ENCODE measurements at regions not wholly inside any gene's neighbourhood (a gene's known extent, or its start where the extent isn't known, plus 50 kb on each side); places are given as distances from the start of the nearest gene placed in this dataset.

DNA sequence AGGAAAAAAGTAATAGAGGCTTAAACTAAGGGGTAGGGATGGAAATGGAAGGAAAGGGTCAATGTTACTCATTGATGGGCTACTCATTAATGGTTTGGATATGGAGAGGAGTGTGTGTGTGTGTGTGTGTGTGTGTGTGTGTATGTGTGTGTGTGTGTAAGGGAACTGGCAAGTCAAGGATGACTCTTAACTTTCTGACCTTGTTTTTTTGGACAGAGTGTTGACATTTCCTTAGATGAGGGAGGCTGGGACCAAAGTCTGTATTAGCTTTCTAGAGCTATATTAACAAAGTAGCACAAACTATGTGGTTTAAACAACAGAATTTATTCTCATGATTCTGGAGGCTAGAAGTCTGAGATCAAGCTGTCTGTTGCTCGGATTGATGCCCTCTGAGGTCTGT is 202.7 kb downstream of the GBA3 start:
- Mint-ChIP-seq H3K9me3 (peaks cover 10% of the 10 kb centered on the region), H3K36me3 (no peaks in the 10 kb centered on the region), H3K27ac (no peak overlapping the region), H3K4me3 (no peak overlapping the region), H3K4me1 (no peaks in the 10 kb centered on the region), H3K27me3 (ENCODE audit: low read depth) (peaks cover 19% of the 10 kb centered on the region)
- DNase-seq (ENCODE audit: low spot score in 2 of 2, unreplicated experiment in 2 of 2): no peak
- TF ChIP-seq, protein P1, sequence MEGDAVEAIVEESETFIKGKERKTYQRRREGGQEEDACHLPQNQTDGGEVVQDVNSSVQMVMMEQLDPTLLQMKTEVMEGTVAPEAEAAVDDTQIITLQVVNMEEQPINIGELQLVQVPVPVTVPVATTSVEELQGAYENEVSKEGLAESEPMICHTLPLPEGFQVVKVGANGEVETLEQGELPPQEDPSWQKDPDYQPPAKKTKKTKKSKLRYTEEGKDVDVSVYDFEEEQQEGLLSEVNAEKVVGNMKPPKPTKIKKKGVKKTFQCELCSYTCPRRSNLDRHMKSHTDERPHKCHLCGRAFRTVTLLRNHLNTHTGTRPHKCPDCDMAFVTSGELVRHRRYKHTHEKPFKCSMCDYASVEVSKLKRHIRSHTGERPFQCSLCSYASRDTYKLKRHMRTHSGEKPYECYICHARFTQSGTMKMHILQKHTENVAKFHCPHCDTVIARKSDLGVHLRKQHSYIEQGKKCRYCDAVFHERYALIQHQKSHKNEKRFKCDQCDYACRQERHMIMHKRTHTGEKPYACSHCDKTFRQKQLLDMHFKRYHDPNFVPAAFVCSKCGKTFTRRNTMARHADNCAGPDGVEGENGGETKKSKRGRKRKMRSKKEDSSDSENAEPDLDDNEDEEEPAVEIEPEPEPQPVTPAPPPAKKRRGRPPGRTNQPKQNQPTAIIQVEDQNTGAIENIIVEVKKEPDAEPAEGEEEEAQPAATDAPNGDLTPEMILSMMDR (IDR thresholded peaks at IDR 0.05; ENCODE audit: unreplicated experiment): no peak

DNA sequence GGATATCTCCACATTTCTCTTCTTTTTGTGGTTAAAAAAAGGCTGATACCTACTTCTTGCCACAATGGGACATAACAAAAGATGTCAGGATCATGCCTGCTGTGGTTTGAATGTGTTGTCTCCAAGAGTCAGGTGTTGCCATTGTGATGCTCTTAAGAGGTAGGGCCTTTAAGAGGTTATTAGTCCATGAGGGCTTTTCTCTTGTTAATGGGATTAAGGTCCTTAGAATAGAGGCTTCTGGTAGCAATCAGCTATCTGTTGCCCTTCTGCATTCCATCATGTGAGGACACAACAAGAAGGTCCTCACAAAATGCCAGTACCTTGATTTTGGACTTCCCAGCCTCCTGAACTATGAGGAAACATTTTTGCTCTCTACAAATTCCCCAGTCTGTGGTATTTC is 191.4 kb downstream of the GBA3 start:
- Mint-ChIP-seq H3K27me3 (ENCODE audit: low read depth) (peaks cover 2% of the 10 kb centered on the region), H3K27ac (no peak overlapping the region), H3K36me3 (no peaks in the 10 kb centered on the region), H3K4me3 (no peak overlapping the region), H3K9me3 (peaks cover 12% of the 10 kb centered on the region), H3K4me1 (no peaks in the 10 kb centered on the region)
- TF ChIP-seq, protein P1 (IDR thresholded peaks at IDR 0.05; ENCODE audit: unreplicated experiment): no peak
- DNase-seq (ENCODE audit: low spot score in 2 of 2, unreplicated experiment in 2 of 2): no peak

DNA sequence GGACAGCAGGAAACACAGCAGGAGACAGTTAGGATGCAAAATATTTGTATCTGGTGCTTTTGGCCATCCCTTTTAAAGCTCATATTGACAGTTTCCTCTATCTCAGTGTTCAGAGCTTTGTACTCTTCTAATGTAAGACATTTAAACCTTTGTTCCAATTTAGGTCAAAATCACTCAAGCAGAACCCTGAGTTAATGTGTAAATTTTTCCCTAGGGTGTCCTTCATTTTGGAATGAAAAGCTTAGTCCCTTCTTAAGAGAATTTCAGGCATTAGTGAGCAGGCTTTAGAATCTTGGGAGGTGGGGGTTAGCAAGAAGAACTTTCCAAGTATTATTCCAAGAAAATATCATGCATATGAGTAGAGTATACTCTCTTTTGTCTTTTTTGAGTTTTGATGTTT is 188.7 kb downstream of the GBA3 start:
- TF ChIP-seq, protein P1 (IDR thresholded peaks at IDR 0.05; ENCODE audit: unreplicated experiment): no peak
- H3K27ac Mint-ChIP-seq: no peak overlapping the region
- H3K27me3 Mint-ChIP-seq (ENCODE audit: low read depth): peaks cover 7% of the 10 kb centered on the region
- H3K4me3 Mint-ChIP-seq: no peak overlapping the region
- no peaks in the 10 kb centered on the region for H3K36me3 Mint-ChIP-seq
- no peaks in the 10 kb centered on the region for H3K4me1 Mint-ChIP-seq
- H3K9me3 Mint-ChIP-seq: peaks cover 6% of the 10 kb centered on the region
- no peak for DNase-seq (ENCODE audit: low spot score in 2 of 2, unreplicated experiment in 2 of 2)

DNA sequence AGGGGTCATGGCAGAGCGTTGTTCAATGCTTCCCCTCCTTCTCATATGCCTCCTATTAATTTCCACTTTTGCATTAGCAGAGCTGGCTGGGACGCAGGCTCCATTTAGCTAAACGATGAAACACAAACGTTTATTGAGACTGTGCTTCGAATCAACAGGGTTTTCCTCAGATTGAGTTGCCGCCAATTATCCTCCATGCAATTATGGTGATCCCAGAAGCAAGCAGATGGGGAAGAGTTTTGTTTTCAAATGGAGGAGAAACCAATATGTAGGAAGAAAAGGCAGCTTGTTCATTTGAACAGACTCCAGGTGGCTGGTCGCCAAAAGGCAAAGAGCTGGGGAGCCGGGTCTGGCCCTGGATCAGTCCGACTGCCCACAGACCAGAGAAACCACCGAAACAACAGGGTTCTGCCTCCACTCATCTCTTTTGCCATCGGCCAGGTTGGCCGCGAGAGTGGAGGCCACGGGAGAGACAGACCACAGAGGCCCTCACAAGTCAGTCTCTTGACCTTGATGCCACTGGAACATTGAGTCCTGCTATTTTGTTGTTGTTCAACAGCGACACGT is 184.8 kb downstream of the GBA3 start:
- H3K27me3 Mint-ChIP-seq (ENCODE audit: low read depth): peaks cover 20% of the 10 kb centered on the region
- H3K9me3 Mint-ChIP-seq: peaks cover 5% of the 10 kb centered on the region
- no peak for DNase-seq (ENCODE audit: low spot score in 2 of 2, unreplicated experiment in 2 of 2)
- TF ChIP-seq, protein P1 (IDR thresholded peaks at IDR 0.05; ENCODE audit: unreplicated experiment): no peak
- no peak overlapping the region for H3K4me3 Mint-ChIP-seq
- no peak overlapping the region for H3K27ac Mint-ChIP-seq
- H3K36me3 Mint-ChIP-seq: no peaks in the 10 kb centered on the region
- H3K4me1 Mint-ChIP-seq: no peaks in the 10 kb centered on the region

DNA sequence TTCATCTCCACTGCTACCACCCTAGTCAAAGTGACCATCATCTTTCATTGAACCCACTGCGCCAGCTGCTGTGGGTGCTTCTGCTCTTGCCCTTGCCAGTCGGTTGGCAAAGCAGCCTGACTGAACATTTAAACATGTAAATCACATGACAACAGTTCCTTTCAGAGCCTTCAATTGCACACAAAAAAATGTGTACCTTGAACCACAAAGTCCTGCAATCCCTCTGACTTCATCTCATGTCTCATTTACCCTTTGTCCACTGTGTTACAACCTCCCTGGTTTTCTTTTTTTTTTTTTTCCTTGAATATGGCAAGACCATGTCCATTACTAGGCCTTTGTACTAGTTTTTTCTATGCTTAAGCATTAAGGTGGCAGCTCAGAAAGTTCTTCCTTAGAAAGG is 183.5 kb downstream of the GBA3 start:
- DNase-seq (ENCODE audit: low spot score in 2 of 2, unreplicated experiment in 2 of 2): no peak
- H3K9me3 Mint-ChIP-seq: no peaks in the 10 kb centered on the region
- H3K27ac Mint-ChIP-seq: no peak overlapping the region
- peaks cover 20% of the 10 kb centered on the region for H3K27me3 Mint-ChIP-seq (ENCODE audit: low read depth)
- no peaks in the 10 kb centered on the region for H3K36me3 Mint-ChIP-seq
- TF ChIP-seq, protein P1 (IDR thresholded peaks at IDR 0.05; ENCODE audit: unreplicated experiment): no peak
- H3K4me1 Mint-ChIP-seq: no peaks in the 10 kb centered on the region
- H3K4me3 Mint-ChIP-seq: no peak overlapping the region

Data from mesothelial cell of epicardium (in vitro differentiated cells).